ENCODE measurements at regions not wholly inside any gene's neighbourhood (a gene's known extent, or its start where the extent isn't known, plus 50 kb on each side); places are given as distances from the start of the nearest gene placed in this dataset.
A peak's percentile ranks its signal among the peaks of the same experiment; 100 is the strongest.

GRCh38 chr18:5640939-5641338, 97.1 kb upstream of the EPB41L3 start:
- DNase-seq (ENCODE audit: low read depth) = no peak

DNA sequence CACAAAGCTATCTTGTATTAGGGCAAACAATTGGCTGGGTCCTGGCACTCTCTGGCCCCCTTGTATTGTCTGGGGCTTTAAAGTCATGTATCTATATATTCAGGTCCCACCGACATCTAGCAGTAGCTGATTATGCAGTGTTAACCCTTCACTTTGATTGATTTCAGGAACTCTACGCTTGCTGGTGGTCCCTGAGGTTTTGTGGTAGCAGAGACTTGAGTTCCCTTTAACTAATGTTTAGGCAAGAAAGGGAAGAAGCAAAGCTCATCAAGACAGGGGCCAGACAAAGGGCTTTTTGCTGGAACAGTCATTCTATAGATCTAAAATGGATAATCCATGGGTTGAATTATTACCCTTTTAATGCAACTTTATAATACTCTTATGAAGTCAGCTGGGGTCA, 95.3 kb upstream of the EPB41L3 start:
- no peak for DNase-seq (ENCODE audit: low read depth)

DNA sequence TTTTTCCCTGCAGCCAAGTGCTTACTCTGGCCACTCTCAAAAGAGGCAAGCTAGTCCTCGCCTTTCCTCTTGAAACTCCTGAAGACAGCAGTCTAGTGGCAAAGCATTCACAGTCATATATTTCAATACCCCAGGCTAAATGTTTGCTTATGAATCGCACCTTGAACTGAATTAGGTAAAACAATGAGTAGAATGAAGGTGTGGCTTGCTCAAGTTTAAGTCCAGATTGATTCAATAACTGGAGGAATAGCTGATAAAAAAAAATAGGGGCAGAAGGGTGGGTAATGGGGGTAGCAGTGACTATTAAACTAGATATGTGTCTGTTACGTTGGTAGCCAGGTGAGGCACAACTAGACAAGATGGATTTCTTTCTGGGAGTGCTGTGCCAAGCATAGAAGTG, 88.2 kb upstream of the EPB41L3 start:
- DNase-seq (ENCODE audit: low read depth) = no peak

- DNase-seq (ENCODE audit: low read depth) = no peak
These were observed 87.2 kb upstream of the EPB41L3 start for GRCh38 chr18:5630900-5631413.

GRCh38 chr18:5630057-5630899, 86.5 kb upstream of the EPB41L3 start:
- peak; percentile 23 for DNase-seq (ENCODE audit: low read depth)

GRCh38 chr18:5628512-5629255, 84.9 kb upstream of the EPB41L3 start:
- DNase-seq (ENCODE audit: low read depth) = no peak

DNA sequence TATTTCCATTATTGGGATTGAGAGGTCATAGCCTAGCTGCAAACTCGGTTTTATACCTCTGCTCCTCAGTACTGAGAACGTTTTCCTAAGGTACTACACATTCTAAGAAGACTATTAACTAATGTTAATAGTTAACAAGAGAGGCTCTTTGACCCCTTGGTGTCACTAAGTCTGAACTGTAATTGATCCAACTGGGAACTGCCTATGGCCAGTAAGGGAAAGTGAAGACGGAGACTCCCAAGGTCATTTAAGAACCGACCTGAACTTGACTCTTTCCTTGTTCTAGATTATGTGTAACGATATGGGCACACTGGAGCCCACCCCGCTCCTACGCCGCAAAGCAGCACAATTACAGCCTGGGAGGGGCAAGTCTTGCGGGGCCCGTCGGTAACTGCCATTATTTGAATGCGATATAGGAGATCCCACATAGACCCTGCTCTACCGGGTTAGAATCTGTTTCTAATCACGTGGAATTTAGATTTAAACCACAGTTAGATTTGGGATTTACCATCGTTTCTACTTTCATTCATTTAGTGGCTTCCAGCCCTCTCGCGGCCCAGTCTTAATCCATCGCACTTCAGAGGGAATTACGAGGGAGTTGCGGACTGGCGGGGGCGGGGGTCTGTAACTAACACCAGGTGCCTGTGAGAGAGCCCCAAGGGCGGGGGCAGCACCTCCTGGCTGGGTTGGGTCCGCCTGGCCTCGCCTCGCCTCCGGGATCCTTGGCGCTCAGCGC, 84.1 kb upstream of the EPB41L3 start:
- no peak for DNase-seq (ENCODE audit: low read depth)

GRCh38 chr18:5626130-5626880, 82.5 kb upstream of the EPB41L3 start:
- DNase-seq (ENCODE audit: low read depth) = no peak

- DNase-seq (ENCODE audit: low read depth) = no peak
These were observed 81.3 kb upstream of the EPB41L3 start for GRCh38 chr18:5625076-5625475.

GRCh38 chr18:5622905-5623304, 79.1 kb upstream of the EPB41L3 start:
- no peak for DNase-seq (ENCODE audit: low read depth)

DNA sequence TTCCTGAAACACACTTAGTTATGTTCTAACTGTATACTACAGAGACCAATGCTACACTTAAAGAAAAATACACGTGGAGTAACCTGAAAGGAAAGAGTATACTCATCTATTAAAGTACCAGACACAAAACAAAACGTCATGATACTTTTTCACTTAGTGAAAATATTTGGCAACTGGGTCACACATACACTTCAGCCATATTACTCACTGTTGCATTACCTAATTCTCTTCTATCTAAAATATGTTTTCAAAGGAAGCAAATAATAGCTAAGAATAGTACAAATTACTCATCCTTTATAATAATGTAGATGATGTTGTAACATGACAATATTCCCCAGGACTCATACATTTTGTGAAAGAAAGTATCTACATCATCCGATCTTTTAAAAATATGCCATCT, 76.5 kb upstream of the EPB41L3 start:
- DNase-seq (ENCODE audit: low read depth) = no peak

DNA sequence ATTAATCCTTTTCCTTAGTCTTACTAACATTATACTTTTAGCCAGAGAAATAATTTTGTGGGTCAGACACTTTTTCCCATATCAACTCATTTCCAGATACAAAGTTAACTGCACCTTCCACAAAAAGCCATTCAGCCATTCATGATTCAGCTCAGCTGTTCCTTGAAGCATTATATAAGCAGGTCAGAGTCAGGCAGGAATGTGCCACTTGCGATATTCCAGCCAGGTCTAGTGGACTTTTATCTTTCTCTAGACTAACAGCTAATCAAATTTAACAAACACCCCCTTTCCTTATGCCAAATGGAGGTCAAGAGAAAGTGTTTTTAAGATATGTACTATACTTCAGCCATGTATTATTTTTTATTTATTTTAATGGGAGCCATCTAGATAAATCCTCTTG, 75.6 kb upstream of the EPB41L3 start:
- DNase-seq (ENCODE audit: low read depth) = no peak

DNA sequence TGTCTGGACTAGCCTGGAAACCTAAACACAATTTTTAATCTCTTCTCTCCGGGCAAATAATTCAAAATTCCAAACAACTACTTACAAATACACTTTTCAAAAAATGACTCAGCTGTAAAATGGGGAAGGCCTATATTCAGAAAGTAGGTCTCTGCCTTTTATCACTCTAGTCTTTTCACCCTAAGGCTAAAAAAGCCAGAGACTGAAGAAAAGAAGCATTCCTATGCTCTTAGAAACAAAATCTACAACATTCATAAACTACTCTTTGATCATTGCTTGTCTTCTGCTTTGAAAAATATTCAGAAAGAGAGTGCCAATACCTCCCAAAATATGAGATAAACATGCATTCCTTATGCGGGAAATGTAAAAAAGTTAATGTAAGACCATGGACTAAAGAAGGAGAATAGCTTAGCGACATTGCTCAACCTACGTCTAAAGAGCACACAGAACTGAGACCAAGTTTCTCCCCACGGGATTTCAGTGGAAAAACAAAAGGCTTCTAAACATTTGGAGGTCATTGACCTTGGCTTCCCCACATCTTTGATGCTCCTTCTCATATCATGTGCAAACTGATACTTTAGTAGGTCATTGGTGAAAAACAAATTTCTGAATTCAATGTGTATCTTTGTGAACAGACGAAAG, 74.4 kb upstream of the EPB41L3 start:
- DNase-seq (ENCODE audit: low read depth) = no peak

DNA sequence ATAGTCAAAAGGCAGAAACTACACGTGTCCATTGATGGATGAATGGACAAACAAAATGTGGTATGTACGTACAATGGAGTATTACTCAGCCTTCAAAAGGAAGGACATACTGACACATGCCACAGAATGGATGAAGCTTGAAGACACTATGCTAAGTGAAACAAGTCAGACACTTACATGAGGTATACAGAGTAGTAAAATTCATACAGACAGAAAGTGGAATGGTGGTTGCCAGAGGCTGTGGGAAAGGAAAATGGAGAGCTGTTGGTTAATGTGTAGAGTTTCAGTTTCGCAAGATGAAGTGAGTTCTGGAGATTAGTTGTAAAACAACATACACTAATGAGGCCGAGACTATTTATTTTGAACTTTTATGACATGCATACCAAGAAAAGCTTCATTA, 67.4 kb upstream of the EPB41L3 start:
- DNase-seq (ENCODE audit: low read depth) = no peak

- no peak for DNase-seq (ENCODE audit: low read depth)
These were observed 65.0 kb upstream of the EPB41L3 start for GRCh38 chr18:5608846-5609245.

GRCh38 chr18:5606951-5607350, 63.2 kb upstream of the EPB41L3 start:
- no peak for DNase-seq (ENCODE audit: low read depth)

- no peak for DNase-seq (ENCODE audit: low read depth)
These were observed 61.0 kb upstream of the EPB41L3 start for GRCh38 chr18:5604778-5605177.

- no peak for DNase-seq (ENCODE audit: low read depth)
These were observed 59.4 kb upstream of the EPB41L3 start for GRCh38 chr18:5603153-5603552.

DNA sequence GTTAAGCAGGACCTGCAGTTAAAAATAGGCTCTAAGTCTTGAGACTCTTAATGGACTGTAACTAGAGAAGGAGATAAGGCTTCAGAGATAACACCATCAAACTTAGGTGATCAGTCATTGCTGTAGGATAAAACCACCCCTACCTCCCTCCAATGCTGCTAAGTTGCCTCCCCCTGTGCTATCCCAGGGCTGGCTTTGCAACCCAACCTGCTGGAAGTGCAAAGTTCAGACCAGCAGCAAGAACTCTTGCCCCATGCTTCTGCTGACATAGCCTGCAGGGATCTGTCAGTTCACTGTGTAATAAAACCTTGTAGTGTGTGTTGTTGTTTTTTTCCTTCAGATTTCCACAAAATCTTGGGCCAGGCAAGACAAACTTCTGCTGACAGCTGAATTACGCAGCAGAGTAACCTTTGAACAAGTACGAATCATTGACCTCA, 57.4 kb upstream of the EPB41L3 start:
- no peak for DNase-seq (ENCODE audit: low read depth)

- no peak for DNase-seq (ENCODE audit: low read depth)
These were observed 56.7 kb upstream of the EPB41L3 start for GRCh38 chr18:5600378-5601071.

DNA sequence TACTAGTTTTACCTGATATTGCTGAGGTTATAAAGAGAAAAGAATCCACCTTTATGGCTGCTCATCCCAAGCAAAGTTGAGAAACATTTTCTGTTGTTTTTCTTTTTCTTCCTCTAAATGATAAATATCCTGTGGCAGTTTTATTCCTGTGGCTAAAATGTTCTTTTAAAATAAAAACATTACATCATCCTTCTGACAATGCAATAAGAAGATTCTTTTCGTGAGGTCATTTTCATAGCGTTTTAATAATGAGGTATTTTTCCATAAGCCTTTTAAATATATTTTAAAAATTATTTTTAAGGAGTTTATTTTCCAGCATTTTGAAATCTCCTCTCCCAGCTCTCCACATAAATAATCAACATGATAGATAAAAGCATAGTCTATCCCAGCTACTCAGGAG, 52.8 kb upstream of the EPB41L3 start:
- no peak for DNase-seq (ENCODE audit: low read depth)

Measured in activated T-cell treated with anti-CD3 and anti-CD28 coated beads for 24 hours (primary cell).